ENCODE measurements at regions not wholly inside any gene's neighbourhood (a gene's known extent, or its start where the extent isn't known, plus 50 kb on each side); places are given as distances from the start of the nearest gene placed in this dataset.

DNA sequence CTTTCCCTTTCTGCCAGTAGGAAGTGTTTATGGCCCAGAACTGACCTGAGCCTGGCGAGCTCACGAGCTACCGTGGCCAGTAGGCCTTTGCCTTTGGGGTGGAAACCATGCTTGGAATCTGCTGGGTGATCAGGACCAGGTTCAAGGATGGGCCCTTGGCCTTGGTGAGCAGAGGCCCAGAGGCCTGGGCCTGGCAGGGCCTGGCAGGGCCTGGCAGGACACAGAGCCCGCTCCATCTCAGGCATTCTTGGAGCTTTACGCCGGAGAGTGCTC, 184.8 kb upstream of the RTL1 start:
- TF ChIP-seq, protein P1, sequence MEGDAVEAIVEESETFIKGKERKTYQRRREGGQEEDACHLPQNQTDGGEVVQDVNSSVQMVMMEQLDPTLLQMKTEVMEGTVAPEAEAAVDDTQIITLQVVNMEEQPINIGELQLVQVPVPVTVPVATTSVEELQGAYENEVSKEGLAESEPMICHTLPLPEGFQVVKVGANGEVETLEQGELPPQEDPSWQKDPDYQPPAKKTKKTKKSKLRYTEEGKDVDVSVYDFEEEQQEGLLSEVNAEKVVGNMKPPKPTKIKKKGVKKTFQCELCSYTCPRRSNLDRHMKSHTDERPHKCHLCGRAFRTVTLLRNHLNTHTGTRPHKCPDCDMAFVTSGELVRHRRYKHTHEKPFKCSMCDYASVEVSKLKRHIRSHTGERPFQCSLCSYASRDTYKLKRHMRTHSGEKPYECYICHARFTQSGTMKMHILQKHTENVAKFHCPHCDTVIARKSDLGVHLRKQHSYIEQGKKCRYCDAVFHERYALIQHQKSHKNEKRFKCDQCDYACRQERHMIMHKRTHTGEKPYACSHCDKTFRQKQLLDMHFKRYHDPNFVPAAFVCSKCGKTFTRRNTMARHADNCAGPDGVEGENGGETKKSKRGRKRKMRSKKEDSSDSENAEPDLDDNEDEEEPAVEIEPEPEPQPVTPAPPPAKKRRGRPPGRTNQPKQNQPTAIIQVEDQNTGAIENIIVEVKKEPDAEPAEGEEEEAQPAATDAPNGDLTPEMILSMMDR (IDR thresholded peaks at IDR 0.05), result no peak
- no peak for TF ChIP-seq POLR2A (IDR thresholded peaks at IDR 0.05)

Data from vagina (tissue), 2 donors.